HG03565 (cell line): ENCODE measurements at regions not wholly inside any gene's neighbourhood (a gene's known extent, or its start where the extent isn't known, plus 50 kb on each side); places are given as distances from the start of the nearest gene placed in this dataset.

ENCODE experiments used
- ATAC-seq: cut with Tn5 transposase; IDR thresholded peaks from one replicate; pipeline ENCODE4 v1.9.1; 2021; ENCODE audit warnings: mild to moderate bottlenecking, moderate library complexity; ENCODE audit not compliant: unreplicated experiment

DNA sequence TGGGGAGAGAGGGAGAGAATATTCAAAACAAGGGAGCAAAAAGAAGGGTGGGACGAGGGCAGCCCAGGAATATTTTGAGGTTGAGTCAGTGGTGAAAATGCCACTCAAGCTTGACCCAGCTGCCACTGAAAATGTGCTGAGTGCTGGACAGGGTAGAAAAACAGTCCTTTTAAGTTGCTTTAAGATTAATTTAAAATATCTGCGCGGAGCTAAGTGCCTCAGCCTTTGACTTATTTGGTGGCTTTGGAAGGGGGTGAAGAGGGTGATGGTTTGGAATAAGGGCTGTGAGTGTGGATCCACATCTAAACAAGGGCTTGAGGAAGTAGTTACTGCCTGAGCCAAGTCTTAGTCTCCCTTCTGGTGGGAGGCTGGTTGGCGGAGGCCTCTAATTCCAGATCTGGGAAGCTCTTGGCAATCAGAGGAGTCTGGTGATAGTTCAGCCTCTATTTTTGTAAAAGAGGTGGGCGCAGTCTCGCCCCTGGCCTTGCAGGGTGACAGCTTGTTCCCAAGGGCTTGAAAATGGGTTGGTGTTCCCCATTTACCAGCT, 280.8 kb upstream of the ROPN1 start:
- no peak for ATAC-seq

DNA sequence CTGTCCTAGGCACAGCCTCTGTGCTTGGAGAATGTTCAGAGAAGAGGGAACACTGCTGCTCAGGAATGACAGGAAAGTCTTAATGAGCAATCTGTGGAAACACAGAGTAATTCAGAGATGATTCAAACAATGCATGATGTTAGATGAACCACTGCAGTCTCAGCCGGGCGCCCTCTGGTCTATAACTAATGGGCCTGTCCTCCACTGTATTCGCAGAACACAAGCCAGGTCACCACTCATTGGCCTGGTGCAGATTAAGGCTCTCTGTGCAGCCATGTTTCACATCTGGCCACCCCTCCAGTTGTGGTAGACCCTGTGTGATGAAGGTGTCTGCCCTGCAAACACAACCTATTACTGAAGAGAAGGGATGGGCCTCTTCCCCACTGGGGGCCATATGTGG, 281.7 kb upstream of the ROPN1 start:
- ATAC-seq, result no peak

DNA sequence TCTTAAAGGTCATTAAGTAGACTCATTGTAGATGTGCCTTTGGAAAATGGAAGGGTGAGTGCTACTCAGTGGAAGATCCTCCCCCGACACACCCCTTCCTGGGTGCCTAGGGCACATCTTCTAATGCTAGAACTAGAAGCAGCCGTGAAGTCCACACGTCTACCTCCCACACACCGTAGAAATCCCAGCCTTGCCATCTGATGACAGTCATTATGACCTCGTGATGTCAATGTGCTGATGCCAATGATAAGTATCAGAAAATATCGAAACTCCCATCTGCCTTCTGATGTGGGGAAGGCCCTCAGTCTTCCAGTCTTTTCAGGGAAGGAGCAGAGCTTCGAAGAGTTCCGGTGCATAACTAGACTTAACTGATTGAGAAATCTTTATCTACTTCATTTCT, 282.1 kb upstream of the ROPN1 start:
- no peak for ATAC-seq

DNA sequence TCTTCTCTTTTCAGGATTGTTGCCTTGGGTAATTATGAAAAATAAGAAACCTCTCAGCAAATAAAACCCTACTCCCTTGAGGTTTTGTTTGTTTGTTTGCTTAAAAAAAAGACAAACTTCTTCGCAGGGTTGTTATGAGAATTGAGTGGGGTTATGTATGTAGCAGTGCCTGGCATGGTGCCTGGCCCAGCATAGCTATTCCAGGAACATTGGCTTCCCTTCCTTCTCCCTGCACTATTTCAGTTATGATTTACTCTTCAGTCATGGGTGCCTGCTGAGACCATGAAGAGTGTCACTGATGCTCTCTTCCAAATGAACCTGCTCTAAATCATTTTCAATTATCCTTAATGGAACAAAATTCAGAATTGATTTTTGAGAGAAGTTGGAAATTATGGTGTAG, 283.5 kb upstream of the ROPN1 start:
- no peak for ATAC-seq

- no peak for ATAC-seq
Measured at GRCh38 chr3:124276133-124276532, 284.2 kb upstream of the ROPN1 start.

DNA sequence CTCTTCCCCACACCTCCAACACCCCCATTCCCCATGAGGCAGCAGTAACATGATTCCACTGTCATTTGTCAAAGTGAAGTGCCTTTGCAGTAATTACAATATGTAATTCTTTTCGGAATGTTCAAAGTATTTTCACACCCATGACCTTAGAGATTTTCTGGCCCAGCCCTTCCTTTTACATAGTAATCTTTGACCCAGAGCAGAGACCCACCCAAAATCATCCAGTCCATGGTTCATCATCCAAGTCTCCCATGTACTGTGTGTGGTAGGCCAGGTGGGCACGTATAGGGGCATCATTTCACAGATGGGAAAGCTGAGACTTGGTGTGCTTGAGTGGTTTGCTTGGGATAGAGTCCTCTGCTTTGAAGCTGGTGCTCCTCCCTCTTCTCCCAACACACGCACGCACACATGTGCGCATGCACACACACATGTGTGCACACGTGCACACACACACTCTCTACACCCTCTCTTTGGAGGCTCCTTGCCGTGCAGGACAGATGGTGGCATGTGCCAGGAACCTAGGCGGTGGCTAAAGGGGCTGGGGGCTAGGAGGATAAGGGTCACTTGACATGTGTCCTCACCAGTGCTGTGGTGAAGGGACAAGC, 284.7 kb upstream of the ROPN1 start:
- no peak for ATAC-seq

GRCh38 chr3:124277144-124277890, 285.4 kb upstream of the ROPN1 start:
- no peak for ATAC-seq

DNA sequence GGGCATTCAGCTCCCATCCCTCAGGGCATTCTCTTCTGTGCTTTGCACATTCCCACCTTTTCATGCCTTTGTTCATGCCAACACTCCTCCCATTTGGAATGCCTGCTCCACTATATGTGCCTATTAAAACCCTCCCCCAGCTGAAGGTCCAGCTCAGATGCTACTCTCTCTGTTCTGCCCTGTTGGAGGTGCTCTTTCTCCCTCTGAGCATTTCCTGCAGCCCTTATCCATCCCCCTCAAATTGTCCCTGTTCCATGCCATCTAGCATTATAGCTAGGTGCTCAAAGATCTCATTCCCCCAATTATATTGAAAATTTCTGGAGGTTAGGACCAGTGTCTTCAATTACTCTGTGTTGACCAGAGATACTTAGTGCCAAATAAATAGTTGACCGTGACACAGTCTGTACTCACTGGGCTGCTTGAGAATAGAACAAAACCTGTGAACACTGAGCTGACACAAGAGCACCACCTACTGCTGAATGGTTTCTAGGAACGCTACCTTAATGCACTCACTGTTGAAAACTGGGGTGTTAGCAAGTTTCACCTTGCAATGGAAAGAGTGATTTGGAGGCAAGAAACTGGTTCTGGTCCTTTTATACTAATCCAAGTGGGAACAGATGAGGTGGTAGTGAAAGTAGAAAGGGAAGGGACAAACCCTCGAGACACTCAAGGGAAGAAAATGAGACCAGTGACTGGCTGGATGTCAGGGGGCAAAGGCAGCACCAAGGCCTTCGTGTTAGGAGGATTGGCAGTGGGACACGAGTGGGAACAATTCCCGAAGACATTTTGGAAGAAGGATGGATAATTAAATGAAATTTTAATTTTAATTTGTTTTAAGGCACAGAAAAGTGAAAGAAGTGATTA, 289.8 kb upstream of the ROPN1 start:
- no peak for ATAC-seq

DNA sequence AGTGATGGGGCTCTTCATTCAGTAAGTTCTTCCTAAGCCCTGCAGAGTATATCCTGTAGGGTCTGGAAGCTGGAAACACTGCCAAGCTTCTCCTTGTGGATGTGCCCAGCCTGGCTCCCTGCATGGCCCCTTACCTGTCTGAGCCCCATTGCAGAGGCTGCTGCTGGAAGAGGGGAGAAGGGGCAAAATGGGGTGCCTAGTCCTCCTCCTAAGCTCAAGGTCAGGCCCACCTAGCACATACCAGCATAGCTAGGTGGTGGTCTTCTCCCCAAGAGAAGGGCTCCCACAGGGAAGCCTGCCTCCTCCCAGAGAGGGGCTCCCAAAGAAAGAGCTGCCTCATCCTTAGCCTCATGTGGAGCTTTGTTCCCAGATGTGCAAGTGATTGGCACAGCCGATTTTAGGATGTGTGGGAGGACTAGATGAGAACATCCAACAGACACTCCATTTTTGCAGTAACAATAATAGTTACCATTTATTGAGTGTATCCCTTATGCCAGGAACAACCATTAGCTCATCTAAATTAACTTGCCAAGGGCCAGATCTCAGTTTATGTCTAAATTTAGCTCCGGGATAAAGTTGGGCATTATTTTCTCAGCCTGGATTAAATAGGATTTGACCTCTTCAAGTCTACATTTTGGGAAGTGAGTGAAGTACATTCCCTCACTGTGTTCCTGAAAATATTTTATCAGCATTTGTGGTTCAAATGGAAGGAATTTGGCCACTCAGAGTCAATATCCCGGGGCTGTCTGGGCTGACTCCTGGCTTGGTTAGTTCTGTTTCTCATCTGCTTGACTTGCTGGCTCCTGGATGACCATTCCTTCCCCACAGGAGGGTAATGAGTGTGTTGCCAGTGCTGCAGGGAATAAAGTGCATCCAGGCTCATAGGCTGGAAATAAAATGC, 291.1 kb upstream of the ROPN1 start:
- no peak for ATAC-seq

GRCh38 chr3:124283652-124284023, 291.7 kb upstream of the ROPN1 start:
- ATAC-seq, result no peak

DNA sequence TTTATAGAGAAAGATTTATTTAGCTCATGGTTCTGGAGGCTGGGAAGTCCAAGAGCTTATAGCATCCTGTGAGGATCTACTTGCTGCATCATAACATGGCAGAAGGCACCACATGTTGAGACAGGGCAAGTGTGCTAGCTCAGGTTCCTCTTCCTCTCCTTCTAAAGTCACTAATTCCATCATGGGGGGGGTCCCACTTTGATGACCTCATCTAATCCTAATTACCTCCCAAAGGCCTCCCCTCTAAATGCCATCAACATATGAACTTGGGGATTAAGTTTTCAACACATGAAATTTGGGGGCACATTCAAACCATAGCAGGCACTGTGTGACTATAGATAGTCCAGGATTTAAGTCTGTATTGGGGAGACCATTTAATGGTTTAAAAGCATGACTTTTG, 297.1 kb upstream of the ROPN1 start:
- no peak for ATAC-seq

GRCh38 chr3:124291008-124291407, 299.1 kb upstream of the ROPN1 start:
- ATAC-seq, result no peak

- ATAC-seq, result no peak
Measured at GRCh38 chr3:124292329-124292728, 300.4 kb upstream of the ROPN1 start.

DNA sequence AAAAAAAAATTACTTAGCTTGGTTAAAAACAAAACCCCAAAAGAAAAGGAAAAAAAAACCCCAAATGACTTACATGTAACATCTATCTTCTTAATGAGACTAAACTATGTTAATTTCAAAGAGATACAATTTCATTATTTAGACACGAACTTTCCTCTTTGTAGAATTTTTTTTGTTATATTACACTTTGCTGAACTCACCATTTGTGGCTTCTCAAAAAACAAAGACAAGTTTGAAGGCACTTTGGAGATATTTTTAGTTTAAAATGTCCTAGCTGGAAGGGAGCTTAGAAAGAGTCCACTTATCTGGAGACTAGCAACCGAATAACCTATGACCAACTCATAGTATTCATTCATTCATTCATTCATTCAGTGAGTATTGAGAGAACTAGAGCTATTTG, 301.7 kb upstream of the ROPN1 start:
- ATAC-seq, result no peak

- no peak for ATAC-seq
Measured at GRCh38 chr3:124295362-124295761, 303.4 kb upstream of the ROPN1 start.

DNA sequence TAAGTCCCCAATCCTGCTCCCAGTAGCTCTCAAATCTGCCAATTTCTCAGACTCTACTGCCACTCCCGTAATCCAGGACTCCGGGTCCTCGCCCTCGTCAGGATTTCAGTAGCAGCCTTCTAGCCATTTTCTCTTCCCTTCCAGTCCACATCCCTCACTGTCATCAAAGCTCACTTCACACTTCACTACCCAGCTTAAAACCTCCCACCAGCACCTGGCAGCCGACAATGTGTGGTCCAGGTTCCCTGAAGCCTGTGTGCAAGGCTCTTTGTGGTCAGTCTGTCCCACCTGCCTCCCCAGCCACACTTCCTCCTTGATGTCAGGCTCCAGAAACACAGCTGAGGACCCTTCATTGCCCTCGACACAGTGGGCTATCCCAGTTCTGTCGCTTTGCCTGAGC, 304.5 kb upstream of the ROPN1 start:
- no peak for ATAC-seq

DNA sequence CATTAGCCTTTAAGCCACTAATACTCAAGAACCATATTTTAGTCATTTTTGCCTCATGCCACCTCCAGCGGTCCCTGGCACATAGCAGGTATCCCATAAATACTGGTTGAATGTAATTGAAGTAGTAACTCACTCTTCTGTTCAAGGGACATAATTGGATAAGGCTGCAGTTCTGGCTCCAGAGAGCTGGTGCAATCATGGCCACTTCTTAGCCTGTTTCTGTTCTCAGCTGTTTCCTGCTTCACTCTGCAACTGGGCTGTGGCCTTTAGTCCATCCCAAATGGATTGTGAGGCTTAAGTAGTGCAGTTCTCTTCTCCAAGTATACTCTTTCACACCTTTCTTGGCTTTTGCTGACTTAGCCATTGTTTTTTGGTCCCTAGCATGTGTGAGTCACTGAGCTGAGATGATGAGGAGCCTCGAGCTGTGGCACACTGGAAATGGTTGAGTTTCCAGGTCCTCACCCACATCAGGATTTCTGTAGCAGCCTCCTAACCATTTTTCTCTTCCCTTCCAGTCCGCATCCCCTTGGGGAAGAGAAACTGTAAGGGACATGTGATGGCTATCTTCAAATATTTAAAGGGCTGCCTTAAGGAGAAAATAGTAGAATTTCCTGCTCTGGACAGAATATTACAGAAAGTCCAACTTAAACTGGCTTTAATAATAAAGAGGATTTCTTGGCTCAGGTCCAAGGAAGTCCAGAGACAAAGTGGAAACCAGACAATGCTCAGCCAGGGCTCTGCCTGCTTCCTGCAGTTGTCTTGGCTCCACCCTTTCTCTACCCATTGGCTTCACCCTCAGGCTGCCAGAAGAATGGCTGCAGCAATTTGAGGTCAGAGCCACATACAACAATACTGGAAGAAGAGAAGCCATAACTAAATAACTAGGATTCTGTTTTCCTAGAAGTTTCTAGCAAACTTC, 305.4 kb upstream of the ROPN1 start:
- no peak for ATAC-seq

DNA sequence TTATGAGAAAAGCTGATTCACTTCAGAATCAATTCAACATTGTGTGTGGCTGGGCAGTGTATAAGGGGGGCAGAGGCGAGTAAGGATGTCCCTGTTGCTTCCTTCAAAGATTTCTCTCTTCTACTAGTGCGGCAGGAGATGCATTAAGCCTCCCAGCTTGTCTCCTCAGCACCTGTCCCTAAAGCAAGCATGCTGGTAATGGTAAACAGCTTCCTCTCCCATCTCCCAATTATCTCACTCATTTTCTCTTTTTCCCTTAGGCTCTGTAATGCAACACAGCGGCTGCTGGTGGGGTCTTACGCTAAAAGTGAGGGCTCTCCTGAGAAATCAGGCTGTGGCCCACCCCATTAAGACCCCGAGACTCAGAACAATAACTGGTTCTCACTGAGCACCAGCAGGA, 306.4 kb upstream of the ROPN1 start:
- ATAC-seq, result no peak

- ATAC-seq, result no peak
Measured at GRCh38 chr3:124298951-124299350, 307.0 kb upstream of the ROPN1 start.

- ATAC-seq, result no peak
Measured at GRCh38 chr3:124299831-124300230, 307.9 kb upstream of the ROPN1 start.
